Activated CD8-positive, alpha-beta memory T cell treated with anti-CD3 and anti-CD28 coated beads for 36 hours (primary cell): ENCODE measurements at regions not wholly inside any gene's neighbourhood (a gene's known extent, or its start where the extent isn't known, plus 50 kb on each side); places are given as distances from the start of the nearest gene placed in this dataset.

ENCODE experiments used
- CTCF ChIA-PET: fragments of 350-600 bp; sonication (Branson Sonifier 250); formaldehyde crosslinking; loops from one replicate; lab custom pipeline; 2021; ENCODE audit warnings: antibody characterized with exemption; lab: Charles Lee
- POLR2A ChIA-PET: fragments of 350-600 bp; sonication (Branson Sonifier 250); formaldehyde crosslinking; loops from one replicate; lab custom pipeline; 2021; ENCODE audit warnings: antibody characterized with exemption; lab: Charles Lee

DNA sequence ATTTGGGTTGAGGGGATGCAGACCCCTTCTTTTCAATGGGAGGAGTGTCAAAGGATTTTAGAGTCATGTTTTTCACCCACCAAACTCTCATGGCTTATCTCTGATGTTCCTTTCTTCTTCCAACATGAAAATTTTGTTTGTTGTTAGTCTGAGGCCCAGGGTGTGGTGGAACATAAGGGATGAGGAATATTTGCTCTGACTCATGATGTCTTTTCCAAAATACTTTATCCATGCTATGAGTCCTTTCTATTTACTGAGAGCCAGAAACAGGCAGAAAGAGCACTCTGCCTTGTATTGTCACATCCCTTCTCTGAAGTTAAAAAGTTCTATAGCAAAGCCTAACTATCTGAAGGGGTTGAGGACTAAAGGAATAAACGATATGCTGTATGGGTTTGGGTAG is 61.6 kb upstream of the GYPA start:
- CTCF ChIA-PET = no interaction called here
- POLR2A ChIA-PET = no interaction called here

DNA sequence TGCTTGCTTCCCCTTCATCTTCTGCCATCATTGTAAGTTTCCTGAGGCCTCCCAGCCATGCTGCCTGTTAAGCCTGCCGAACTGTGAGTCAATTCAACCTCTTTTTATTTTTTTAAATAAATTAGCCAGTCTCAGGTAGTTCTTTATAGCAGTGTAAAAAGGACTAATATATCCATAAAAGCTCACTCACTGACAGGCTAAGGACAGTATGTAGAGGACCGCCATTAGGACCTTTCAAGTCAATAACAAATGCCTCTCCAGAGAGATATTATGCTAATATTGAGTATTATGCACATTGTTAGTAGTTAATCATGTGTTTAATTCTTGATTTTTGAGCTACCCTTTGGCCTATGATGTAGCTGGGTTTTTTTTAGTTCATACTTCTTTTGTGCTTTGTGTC is 62.6 kb upstream of the GYPA start:
- POLR2A ChIA-PET = no interaction called here
- CTCF ChIA-PET = no interaction called here

DNA sequence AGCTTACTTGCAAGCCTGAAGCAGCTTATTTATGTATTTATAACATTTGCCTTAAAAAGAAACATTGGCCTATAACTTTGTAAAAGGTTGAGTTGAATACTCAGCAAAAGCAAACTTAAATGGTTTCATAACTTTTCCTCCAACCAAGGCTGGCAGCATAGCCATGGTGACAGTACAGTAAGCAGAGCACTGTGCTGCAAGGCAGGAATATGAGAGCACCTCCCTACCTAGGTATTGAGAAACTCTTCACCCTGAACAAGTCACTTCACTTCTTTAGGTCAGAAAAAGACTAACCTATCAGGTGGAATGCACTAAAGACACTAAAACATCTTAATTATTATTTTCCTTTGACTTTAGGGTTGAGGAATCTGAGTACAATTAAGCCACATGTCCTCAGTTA is 63.9 kb upstream of the GYPA start:
- POLR2A ChIA-PET = no interaction called here
- CTCF ChIA-PET = no interaction called here

DNA sequence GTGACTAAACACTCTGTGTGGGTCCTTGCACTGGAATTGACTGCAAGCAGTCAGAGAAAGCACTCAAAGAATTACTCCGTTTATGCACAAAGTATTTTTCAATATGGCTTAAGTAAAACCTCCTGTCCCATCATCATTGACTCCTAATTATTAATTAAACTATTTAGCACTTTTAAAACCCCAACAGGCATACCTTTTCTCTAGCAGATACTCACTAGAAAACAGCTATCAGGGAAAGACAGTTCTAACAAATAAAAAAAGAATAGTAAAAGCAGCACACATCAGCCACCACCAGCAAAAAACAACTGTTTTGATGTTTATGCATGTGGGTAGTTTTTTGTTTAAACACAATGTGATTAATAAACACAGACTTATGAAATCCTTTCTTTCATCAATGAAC is 66.2 kb upstream of the GYPA start:
- POLR2A ChIA-PET = no interaction called here

DNA sequence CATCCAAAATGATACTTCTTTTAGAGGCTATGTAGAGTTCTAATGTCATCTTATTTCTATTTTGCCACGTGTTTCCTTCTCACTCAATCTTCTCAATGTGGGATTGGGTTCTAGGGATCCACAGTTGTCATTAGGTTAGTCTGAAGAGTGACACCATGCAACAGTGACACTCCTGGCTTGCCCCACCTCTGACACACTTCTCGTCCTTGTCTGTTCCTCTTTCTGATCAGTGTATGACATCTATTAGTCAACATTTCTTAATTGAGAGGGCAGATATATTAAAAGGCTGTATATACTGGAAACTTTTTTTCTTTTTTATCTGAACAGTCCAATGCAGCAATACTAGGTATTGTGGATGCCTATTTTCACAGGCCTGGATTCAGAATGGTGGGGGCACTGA is 67.6 kb upstream of the GYPA start:
- ChIA-PET CTCF (no interaction called here), POLR2A (no interaction called here)

More for the DNA sequence above, 66.2 kb upstream of the GYPA start:
- CTCF ChIA-PET = no interaction called here

DNA sequence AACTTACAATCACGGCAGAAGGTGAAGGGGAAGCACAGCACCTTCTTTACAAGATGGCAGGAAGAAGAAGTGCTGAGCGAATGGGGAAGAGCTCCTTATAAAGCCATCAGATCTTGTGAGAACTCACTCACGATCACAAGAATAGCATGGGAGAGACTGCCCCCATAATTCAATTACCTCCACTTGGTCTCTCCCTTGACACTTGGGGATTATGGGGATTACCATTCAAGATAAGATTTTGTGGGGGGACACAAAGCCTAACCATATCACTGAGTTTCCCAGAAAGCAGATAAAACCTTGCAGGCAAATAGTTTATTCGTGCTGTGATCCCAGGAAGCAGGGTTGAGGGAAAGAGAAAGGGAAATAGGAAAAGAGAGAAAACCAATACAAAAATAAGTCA is 69.0 kb upstream of the GYPA start:
- CTCF ChIA-PET = no interaction called here

GRCh38 chr4:144213371-144213770 is 72.9 kb upstream of the GYPA start:
- CTCF ChIA-PET = interaction anchor here (0.6 kb wide), 1 partner anchor 1205 kb away, joined by 3 read pairs; no protein-coding TSS in a partner anchor
- POLR2A ChIA-PET = no interaction called here

More for the DNA sequence above, 69.0 kb upstream of the GYPA start:
- POLR2A ChIA-PET = no interaction called here

DNA sequence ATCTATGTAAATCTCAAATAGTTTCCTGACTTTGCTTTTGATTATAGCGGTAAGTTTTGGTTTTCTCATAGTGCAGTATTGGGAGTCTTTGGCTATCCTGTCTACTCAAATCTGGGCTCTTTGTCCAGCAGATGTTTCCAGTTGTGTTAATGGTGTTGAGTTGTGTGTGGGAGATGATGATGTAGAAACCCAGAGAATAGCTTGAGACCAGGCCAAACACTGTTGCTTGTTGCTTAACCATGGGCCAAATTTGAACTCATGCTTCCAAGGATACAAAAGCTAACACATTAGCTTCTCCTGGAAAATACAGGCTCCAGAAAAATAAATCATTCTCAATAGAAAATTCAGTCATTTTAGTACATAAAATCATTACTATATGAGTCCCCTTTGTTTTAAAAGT is 82.6 kb upstream of the GYPA start:
- CTCF ChIA-PET = no interaction called here
- POLR2A ChIA-PET = no interaction called here

GRCh38 chr4:144223661-144224060 is 83.1 kb upstream of the GYPA start:
- ChIA-PET CTCF (no interaction called here), POLR2A (no interaction called here)

DNA sequence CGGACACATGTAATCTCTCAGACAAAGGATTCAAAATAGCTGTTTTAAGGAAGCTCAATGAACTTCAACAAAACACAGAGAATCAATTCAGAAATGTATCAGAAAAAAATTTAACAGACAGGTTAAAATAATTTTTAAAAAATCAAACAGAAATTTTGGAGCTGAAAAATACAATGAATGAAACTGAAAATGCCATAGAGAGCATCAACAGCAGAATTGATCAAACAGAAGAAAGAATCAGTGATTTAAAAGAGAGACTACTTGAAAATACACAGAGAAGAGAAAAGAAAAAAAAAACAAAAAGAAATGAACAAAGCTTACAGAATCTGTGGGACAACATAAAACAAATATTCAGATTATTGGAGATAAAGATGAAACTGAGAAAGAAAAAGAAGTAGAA is 118.8 kb upstream of the GYPA start:
- ChIA-PET CTCF (no interaction called here), POLR2A (no interaction called here)

DNA sequence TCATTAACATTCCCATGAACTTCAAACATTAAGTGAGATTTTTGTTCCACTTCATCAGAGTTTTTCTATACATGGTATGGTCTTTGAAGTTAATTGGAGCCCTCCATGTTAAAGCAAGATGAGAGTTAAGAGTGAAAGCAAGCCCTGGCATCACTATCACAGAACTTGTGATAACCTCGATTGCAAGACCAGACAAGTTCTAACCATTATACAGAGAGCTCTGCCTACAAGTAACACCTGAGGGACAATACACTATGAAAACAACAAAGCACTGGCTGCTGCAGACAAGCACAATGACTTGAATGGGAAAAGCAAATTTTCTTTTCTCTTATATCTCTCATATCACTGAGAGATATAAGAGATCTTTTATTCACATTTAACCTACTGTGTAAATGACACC is 126.6 kb upstream of the GYPA start:
- CTCF ChIA-PET = no interaction called here
- POLR2A ChIA-PET = no interaction called here

- ChIA-PET CTCF (no interaction called here), POLR2A (no interaction called here)
These were observed 140.2 kb upstream of the GYPA start for GRCh38 chr4:144280688-144281087.

DNA sequence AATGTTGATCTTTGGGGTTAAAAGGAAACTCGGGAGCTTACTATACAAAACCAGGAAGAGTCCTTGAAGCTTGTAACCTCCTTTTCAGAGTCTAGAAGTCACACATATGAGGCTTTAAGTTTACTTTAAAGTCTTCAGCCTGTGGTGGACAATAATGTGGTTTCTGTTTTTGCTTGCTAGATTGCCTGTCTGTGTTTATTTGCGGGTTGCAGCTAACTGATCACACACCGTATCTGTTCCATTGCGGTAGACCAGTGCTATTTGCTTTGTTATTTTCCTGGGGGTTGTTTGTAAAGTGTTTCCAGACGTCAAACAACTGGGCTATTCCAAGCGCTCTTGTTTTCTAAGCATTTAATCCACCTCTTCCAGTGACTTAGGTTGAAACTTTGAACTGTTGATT is 143.0 kb upstream of the GYPA start:
- CTCF ChIA-PET = no interaction called here
- POLR2A ChIA-PET = no interaction called here

DNA sequence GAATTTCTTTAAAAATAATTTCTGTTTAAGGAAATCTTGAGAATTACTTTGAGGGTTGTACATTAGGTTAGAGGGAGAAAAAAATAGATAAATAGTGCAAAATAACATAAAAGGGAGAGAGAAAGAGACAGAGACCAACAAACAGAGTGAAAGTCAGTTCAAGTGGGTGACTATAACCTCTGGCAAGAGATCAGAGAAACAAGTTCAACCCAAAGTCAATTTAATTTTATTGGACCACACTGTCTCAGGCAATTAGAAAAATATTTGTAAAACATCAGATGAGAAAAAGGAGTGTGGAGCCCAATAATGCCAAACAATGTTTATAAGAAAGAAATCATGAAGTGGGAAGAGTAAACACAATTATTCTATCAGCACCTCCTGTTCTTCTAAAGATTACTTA is 143.5 kb upstream of the GYPA start:
- CTCF ChIA-PET = no interaction called here
- POLR2A ChIA-PET = no interaction called here

- ChIA-PET POLR2A (no interaction called here), CTCF (no interaction called here)
These were observed 147.7 kb upstream of the GYPA start for GRCh38 chr4:144288011-144288903.

DNA sequence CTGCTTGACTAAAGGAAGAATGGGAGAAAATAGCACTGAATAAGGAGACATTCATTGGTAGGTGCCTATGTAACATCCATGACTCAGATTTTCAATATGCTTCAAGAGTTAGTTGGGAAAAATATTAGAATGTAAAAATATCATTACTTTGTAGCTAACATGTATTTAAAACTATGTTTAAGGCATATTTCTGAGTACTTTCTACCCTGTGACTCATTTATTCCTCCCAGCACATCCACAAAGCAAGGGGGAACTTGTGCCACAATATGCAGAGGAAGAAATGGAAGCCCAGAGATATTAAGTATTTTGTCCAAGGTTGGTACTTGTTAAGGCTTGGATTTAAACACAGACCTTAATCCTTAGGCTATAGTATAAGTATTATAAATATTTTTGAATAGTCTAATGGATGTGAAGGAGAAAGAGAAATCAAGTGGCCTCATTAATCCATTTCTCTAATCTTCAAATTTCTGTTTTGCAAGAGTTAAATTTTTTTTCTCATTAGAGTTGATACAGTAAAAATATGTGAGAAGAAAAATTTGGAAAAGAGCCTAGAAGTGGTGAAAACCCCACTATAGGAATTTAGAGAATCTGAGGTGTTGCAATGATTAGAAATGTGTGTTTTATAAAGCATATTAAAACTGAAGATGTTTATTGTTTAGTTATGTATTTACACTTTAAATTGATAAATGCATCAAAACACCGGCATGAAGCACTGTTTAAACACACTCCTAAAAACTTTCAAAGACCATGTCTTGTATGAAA is 149.3 kb upstream of the GYPA start:
- POLR2A ChIA-PET = no interaction called here
- CTCF ChIA-PET = no interaction called here

DNA sequence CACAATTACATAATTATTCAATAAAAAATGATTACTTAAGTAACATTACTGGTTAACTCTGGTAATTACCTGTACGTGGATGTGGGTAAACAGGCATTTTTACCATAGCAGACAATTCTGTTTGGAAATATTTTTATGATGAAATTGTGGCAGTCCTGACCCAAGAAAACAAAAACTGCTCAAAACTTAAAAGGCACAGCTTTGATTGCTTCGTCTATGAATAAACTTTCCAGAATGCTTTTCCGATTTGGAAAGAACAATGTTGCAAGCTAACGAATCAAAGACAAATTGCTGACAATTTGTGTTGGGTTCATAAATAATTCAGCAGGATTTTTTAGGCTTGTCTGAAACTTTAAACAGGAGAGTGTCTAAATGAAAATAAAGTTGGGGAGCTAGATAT is 150.6 kb upstream of the GYPA start:
- ChIA-PET CTCF (no interaction called here), POLR2A (no interaction called here)

- CTCF ChIA-PET = no interaction called here
- POLR2A ChIA-PET = no interaction called here
These were observed 153.7 kb upstream of the GYPA start for GRCh38 chr4:144294211-144294610.

- CTCF ChIA-PET = no interaction called here
These were observed 154.9 kb upstream of the GYPA start for GRCh38 chr4:144295286-144295995.

GRCh38 chr4:144296941-144297340 is 156.4 kb upstream of the GYPA start:
- ChIA-PET POLR2A (no interaction called here), CTCF (no interaction called here)

More at GRCh38 chr4:144295286-144295995, 154.9 kb upstream of the GYPA start:
- POLR2A ChIA-PET = no interaction called here
